HEK293T (cell line): ENCODE measurements at regions not wholly inside any gene's neighbourhood (a gene's known extent, or its start where the extent isn't known, plus 50 kb on each side); places are given as distances from the start of the nearest gene placed in this dataset.

Experiments
- CTCF ChIA-PET: fragments of 350-600 bp; formaldehyde crosslinking; extraction: SDS; loops from one replicate; lab custom pipeline; 2021; ENCODE audit warnings: antibody characterized with exemption, inconsistent platforms; lab: Yijun Ruan, JAX
- POLR2A ChIA-PET: fragments of 350-600 bp; formaldehyde crosslinking; extraction: SDS; loops from one replicate; lab custom pipeline; 2020; ENCODE audit warnings: antibody characterized with exemption, inconsistent platforms; lab: Yijun Ruan, JAX
- DNase-seq: peaks from one replicate; pipeline ENCODE4 v3.0.0; 2012; ENCODE audit warnings: mixed read lengths; ENCODE audit errors: extremely low spot score
- ARNT ChIP-seq: fragments of 450-650 bp; IDR thresholded peaks from 2 replicates; pipeline ENCODE4 v1.6.1; 2017; ENCODE audit warnings: mild to moderate bottlenecking
- BHLHE40 ChIP-seq: fragments of 450-650 bp; IDR thresholded peaks from 2 replicates; pipeline ENCODE4 v1.6.1; 2016; ENCODE audit warnings: mild to moderate bottlenecking, moderate library complexity, borderline replicate concordance
- CTBP1 ChIP-seq: fragments of 450-650 bp; IDR thresholded peaks from 2 replicates; pipeline ENCODE4 v1.6.1; 2016; ENCODE audit warnings: borderline replicate concordance
- ELF4 ChIP-seq: fragments of 450-650 bp; IDR thresholded peaks from 2 replicates; pipeline ENCODE4 v1.6.1; 2017; ENCODE audit warnings: antibody characterized with exemption
- FOXA1 ChIP-seq: fragments of 450-650 bp; IDR thresholded peaks from 2 replicates; pipeline ENCODE4 v1.6.1; 2016; ENCODE audit warnings: mild to moderate bottlenecking
- FOXK2 ChIP-seq: fragments of 450-650 bp; IDR thresholded peaks from 2 replicates; pipeline ENCODE4 v1.6.1; 2016; ENCODE audit warnings: mild to moderate bottlenecking
- FOXM1 ChIP-seq: fragments of 450-650 bp; IDR thresholded peaks from 2 replicates; pipeline ENCODE4 v1.6.1; 2017; ENCODE audit warnings: mild to moderate bottlenecking, borderline replicate concordance
- HDGF ChIP-seq: fragments of 450-650 bp; IDR thresholded peaks from 2 replicates; pipeline ENCODE4 v1.6.1; 2017; ENCODE audit warnings: antibody characterized with exemption, borderline replicate concordance
- L3MBTL2 ChIP-seq: fragments of 450-650 bp; conservative IDR thresholded peaks from 2 replicates; pipeline ENCODE4 v1.6.1; 2016; ENCODE audit warnings: mild to moderate bottlenecking
- LEF1 ChIP-seq: fragments of 450-650 bp; IDR thresholded peaks from 2 replicates; pipeline ENCODE4 v1.6.1; 2017; ENCODE audit warnings: mild to moderate bottlenecking, borderline replicate concordance
- NFRKB ChIP-seq: fragments of 450-650 bp; IDR thresholded peaks from 2 replicates; pipeline ENCODE4 v1.6.1; 2016; ENCODE audit warnings: mild to moderate bottlenecking, moderate library complexity
- SP1 ChIP-seq: fragments of 450-650 bp; IDR thresholded peaks from 2 replicates; pipeline ENCODE4 v1.6.1; 2017
- SUZ12 ChIP-seq: fragments of 450-650 bp; IDR thresholded peaks from 2 replicates; pipeline ENCODE4 v1.6.1; 2016; ENCODE audit warnings: mild to moderate bottlenecking
- TARDBP ChIP-seq: fragments of 450-650 bp; IDR thresholded peaks from 2 replicates; pipeline ENCODE4 v1.6.1; 2016
- ZNF384 ChIP-seq: fragments of 450-650 bp; IDR thresholded peaks from 2 replicates; pipeline ENCODE4 v1.6.1; 2016
- TF ChIP-seq, protein P1 (sequence below): fragments of 450-650 bp; IDR thresholded peaks from 2 replicates; pipeline ENCODE4 v1.6.1; 2016

DNA sequence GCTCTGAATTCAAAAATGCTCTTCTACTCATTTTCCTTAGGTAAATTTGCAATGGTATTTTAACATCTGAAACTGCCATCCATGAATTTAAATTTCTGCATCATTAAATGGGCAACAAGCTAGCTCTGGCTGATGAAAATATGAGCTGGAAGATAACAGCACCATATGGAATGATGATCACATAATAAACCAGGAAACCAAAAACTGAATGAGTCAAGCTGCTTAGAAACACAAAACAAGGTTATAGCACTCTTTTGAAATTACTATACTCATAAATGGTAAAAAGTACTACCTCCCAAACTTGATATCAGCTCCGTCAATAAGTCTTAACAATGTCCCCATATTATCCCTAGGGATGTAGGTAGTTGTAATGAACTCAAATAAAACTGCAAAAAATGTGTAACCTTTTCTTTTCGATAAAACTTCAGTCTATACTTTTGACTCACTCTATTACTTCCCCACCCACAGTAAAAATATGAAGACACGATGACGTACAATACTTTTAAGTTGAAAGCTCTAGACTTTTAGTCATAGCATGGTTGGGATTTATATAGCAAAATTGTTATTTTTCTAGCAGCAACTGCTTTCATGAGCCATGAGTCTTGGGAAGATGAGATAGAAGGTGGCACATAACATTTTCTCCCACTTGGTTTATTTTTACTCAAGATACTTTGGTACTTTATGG lies 396.7 kb downstream of the CDH2 start:
- TF ChIP-seq BHLHE40 (no peak), CTBP1 (no peak), FOXM1 (no peak), ELF4 (no peak), ARNT (no peak), L3MBTL2 (no peak), SUZ12 (no peak), LEF1 (no peak), TARDBP (no peak)
- TF ChIP-seq, protein P1, sequence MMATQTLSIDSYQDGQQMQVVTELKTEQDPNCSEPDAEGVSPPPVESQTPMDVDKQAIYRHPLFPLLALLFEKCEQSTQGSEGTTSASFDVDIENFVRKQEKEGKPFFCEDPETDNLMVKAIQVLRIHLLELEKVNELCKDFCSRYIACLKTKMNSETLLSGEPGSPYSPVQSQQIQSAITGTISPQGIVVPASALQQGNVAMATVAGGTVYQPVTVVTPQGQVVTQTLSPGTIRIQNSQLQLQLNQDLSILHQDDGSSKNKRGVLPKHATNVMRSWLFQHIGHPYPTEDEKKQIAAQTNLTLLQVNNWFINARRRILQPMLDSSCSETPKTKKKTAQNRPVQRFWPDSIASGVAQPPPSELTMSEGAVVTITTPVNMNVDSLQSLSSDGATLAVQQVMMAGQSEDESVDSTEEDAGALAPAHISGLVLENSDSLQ, result no peak
- POLR2A ChIA-PET, result no interaction called here
- CTCF ChIA-PET, result interaction anchor here (0.8 to 1.2 kb wide), 2 partner anchors 18 to 414 kb away, joined by 4 read pairs; no protein-coding TSS in a partner anchor
- DNase-seq, result no peak

DNA sequence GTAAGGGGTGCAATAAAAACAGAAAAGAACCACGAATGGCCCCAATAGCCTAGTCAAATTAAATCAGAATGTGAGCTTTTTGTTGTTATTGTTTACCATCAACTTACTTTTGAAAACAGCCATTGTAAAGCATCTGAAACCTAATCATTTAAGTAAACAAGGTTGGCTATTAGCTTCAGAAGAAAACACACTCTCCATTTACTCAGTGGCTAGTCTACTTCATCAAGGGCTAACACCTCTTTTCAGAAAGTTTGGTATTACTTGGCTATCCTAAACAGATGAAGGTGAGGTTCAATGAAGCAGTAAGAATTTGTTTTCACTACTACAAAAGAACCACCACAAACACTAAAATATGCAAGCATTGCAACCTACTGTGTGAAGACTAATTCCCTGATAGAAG lies 398.0 kb downstream of the CDH2 start:
- ChIA-PET POLR2A (no interaction called here), CTCF (interaction anchor here (0.7 kb wide), 2 partner anchors 280 to 364 kb away, joined by 3 read pairs; no protein-coding TSS in a partner anchor)
- DNase-seq, result no peak
- no peak for TF ChIP-seq ZNF384
- no peak for TF ChIP-seq L3MBTL2
- no peak for TF ChIP-seq NFRKB
- TF ChIP-seq TARDBP, result no peak
- no peak for TF ChIP-seq ELF4
- no peak for TF ChIP-seq FOXA1
- no peak for TF ChIP-seq FOXK2
- TF ChIP-seq SP1, result no peak
- TF ChIP-seq SUZ12, result no peak

DNA sequence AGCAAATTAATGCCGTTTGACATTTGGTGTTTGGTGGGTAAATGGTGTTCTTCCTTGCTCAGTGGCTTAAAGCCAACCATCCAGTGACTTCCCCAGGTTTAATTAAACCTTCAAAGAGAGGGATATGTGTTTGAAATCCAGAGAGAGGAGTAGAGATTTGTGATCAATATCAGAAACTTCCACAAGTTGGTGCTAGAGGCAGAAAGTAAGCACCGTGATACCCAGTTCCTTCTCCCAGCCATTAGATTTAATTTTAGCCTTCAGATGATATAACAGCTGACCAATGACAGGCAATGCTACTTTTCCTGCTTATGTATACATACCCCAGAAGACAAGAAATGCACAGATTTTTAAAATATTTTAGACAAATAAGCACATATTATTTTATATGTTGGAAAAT lies 398.5 kb downstream of the CDH2 start:
- ChIA-PET POLR2A (no interaction called here), CTCF (interaction anchor here (0.7 kb wide), 2 partner anchors 280 to 364 kb away, joined by 3 read pairs; no protein-coding TSS in a partner anchor)
- TF ChIP-seq FOXM1 (no peak), HDGF (no peak), BHLHE40 (no peak), SUZ12 (no peak)
- DNase-seq, result peak; percentile 30

DNA sequence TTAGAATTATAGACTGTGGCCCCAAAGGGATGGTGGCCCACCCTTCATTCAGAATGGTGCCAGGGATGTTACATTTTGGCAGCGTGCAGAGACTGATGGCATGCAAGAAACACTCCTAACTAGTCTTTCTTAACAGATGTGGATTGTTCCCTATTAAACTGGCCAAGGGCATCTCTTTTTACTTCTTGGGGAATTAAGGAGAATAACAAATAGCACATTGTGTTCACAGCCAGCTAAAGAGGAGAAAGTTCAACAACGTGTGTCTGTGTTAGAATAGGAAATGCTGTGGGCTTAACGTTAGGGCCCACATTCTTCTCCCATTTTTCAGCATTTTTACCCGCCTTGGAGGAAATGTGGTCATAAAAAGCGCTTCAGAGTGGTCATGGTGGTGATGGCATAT lies 404.8 kb downstream of the CDH2 start:
- CTCF ChIA-PET, result no interaction called here
- TF ChIP-seq ELF4 (no peak), LEF1 (no peak), ZNF384 (no peak), BHLHE40 (no peak), CTBP1 (no peak), SUZ12 (no peak), ARNT (no peak), FOXA1 (no peak)
- POLR2A ChIA-PET, result no interaction called here
- DNase-seq, result no peak

DNA sequence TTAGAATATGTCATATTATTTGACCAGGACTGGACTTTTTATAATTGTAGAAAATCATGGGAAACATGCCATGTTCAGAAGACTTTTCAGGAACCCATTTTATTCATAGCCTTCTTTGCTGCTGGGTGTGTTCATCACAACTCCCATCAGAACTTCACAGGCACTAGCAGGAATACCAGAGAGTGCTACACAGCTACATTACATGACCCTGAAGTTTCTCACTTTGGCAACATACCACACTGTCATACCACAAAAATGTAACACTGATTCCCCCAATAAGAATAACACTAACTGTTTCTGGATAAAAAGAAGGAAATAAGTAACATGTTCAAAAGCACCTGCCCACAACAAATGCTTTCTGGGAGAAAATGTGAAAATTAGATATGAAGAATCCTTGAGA lies 405.4 kb downstream of the CDH2 start:
- CTCF ChIA-PET, result no interaction called here
- POLR2A ChIA-PET, result no interaction called here
- DNase-seq, result no peak
- TF ChIP-seq LEF1 (no peak), FOXK2 (no peak), FOXM1 (no peak), SUZ12 (no peak), CTBP1 (no peak), FOXA1 (no peak), BHLHE40 (no peak), HDGF (no peak), ZNF384 (no peak)

DNA sequence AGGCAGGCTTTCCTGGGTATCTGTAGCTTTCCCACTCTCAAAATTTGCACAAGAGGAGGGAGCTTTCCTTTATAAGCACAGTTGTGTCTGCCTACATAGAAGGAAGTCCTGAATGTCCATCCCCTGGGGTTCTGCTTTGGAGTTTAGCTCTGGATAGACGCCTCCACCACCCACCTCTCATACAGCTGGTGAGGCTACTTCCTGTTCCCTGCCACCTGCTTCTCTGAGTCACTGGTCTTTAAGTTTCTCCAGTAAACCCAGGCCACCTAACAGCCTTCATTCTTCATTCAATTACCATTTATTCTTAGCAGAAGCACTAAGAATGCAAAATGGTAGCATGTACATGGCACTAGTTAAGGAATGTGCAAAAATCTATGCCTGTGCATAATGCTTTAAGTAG lies 407.8 kb downstream of the CDH2 start:
- DNase-seq, result no peak
- POLR2A ChIA-PET, result no interaction called here
- no peak for TF ChIP-seq BHLHE40
- no peak for TF ChIP-seq ELF4
- TF ChIP-seq NFRKB, result no peak
- no peak for TF ChIP-seq FOXK2
- no peak for TF ChIP-seq SUZ12
- no peak for TF ChIP-seq HDGF
- CTCF ChIA-PET, result no interaction called here

DNA sequence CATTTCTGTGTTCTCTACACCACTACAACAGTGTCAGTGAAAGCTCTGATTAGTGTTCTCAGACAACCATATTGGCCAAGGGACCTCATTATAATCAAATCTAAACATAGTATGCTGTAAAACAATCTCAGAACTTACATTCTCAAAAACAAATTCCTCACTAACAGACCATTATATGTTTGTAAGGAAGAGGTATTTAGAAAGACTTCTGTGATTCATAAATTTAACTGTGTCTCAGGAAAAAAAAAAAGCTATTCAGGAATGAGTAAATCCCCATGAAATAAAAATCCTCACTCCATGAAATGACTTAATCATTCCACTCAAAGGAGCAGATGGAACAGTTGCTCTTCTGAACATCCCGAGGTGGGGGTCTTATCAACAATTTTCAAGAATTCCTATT lies 413.0 kb downstream of the CDH2 start:
- no peak for DNase-seq
- CTCF ChIA-PET, result interaction anchor here (1.2 kb wide), 1 partner anchor 14 kb away, joined by 3 read pairs; no protein-coding TSS in a partner anchor
- POLR2A ChIA-PET, result no interaction called here
- TF ChIP-seq LEF1 (no peak), SP1 (no peak), CTBP1 (no peak), ELF4 (no peak), FOXA1 (no peak), SUZ12 (no peak), NFRKB (no peak), L3MBTL2 (no peak), FOXM1 (no peak), TARDBP (no peak), BHLHE40 (no peak), ARNT (no peak)
- TF ChIP-seq, protein P1, result no peak
